OCI-LY1 (cell line): ENCODE measurements at regions not wholly inside any gene's neighbourhood (a gene's known extent, or its start where the extent isn't known, plus 50 kb on each side); places are given as distances from the start of the nearest gene placed in this dataset.

ENCODE experiments used
- H2AFZ ChIP-seq: fragments of 200-600 bp; sonication (generic), shearing (Covaris generic); 2 replicates; pipeline ENCODE4 v1.6.0; 2014; ENCODE audit warnings: antibody characterized with exemption, mild to moderate bottlenecking, low read length
- H3F3A ChIP-seq: fragments of 200-600 bp; sonication (generic), shearing (Covaris generic); 2 replicates; pipeline ENCODE4 v1.6.0; 2014; ENCODE audit warnings: mild to moderate bottlenecking, antibody characterized with exemption, low read length, moderate library complexity; ENCODE audit not compliant: insufficient read depth
- H3K27ac ChIP-seq: fragments of 200-600 bp; sonication (generic); 2 replicates; pipeline ENCODE4 v1.5.1; 2014; ENCODE audit warnings: low read length, mixed run types, mild to moderate bottlenecking, low read depth; ENCODE audit not compliant: poor library complexity, severe bottlenecking
- H3K27me3 ChIP-seq: fragments of 200-600 bp; sonication (generic); 2 replicates; pipeline ENCODE4 v1.6.0; 2014; ENCODE audit warnings: antibody characterized with exemption, mild to moderate bottlenecking, low read length, moderate library complexity; ENCODE audit not compliant: insufficient read depth
- H3K36me3 ChIP-seq: fragments of 200-600 bp; sonication (generic); 2 replicates; pipeline ENCODE4 v1.6.1; 2014; ENCODE audit warnings: mild to moderate bottlenecking, antibody characterized with exemption, low read length, moderate library complexity, mixed read lengths; ENCODE audit not compliant: insufficient read depth
- H3K4me1 ChIP-seq: fragments of 200-600 bp; sonication (generic); 2 replicates; pipeline ENCODE4 v1.5.1; 2014; ENCODE audit warnings: mild to moderate bottlenecking, low read length, moderate library complexity; ENCODE audit not compliant: insufficient read depth, severe bottlenecking
- H3K4me2 ChIP-seq: fragments of 200-600 bp; sonication (generic), shearing (Covaris generic); 2 replicates; pipeline ENCODE4 v1.6.1; 2014; ENCODE audit warnings: low read length
- H3K4me3 ChIP-seq: fragments of 200-600 bp; sonication (generic); 2 replicates; pipeline ENCODE4 v1.5.1; 2014; ENCODE audit warnings: low read length, low read depth, mild to moderate bottlenecking, mixed read lengths; ENCODE audit not compliant: poor library complexity, severe bottlenecking
- H3K79me2 ChIP-seq: fragments of 200-600 bp; shearing (Covaris generic); 2 replicates; pipeline ENCODE4 v1.6.1; 2016; ENCODE audit warnings: mixed run types, low read length, mixed read lengths; ENCODE audit not compliant: insufficient read depth
- H3K9ac ChIP-seq: fragments of 200-600 bp; sonication (generic), shearing (Covaris generic); 2 replicates; pipeline ENCODE4 v1.6.1; 2014; ENCODE audit warnings: mild to moderate bottlenecking, low read length, mixed read lengths
- H3K9me2 ChIP-seq: fragments of 200-600 bp; sonication (generic), shearing (Covaris generic); 2 replicates; pipeline ENCODE4 v1.6.1; 2014; ENCODE audit warnings: low read depth, mild to moderate bottlenecking, low read length, mixed read lengths
- H3K9me3 ChIP-seq: fragments of 200-600 bp; shearing (Covaris generic); 2 replicates; pipeline ENCODE4 v1.6.1; 2014; ENCODE audit warnings: low read length, mixed read lengths
- H4K20me1 ChIP-seq: fragments of 200-600 bp; sonication (generic), shearing (Covaris generic); 2 replicates; pipeline ENCODE4 v1.6.0; 2016; ENCODE audit warnings: mild to moderate bottlenecking, low read length; ENCODE audit not compliant: insufficient read depth
- EZH2 ChIP-seq: fragments of 200-600 bp; sonication (generic), shearing (Covaris generic); IDR thresholded peaks from 2 replicates; pipeline ENCODE4 v1.8.0; 2017; ENCODE audit warnings: borderline replicate concordance, mixed run types, mild to moderate bottlenecking, antibody characterized with exemption, low read length, moderate library complexity, mixed read lengths
- TF ChIP-seq, protein P1 (sequence below): fragments of 200-600 bp; sonication (generic), shearing (Covaris generic); IDR thresholded peaks from 2 replicates; pipeline ENCODE4 v1.5.1; 2017; ENCODE audit warnings: mild to moderate bottlenecking, antibody characterized with exemption, low read length, moderate library complexity, mixed read lengths

DNA sequence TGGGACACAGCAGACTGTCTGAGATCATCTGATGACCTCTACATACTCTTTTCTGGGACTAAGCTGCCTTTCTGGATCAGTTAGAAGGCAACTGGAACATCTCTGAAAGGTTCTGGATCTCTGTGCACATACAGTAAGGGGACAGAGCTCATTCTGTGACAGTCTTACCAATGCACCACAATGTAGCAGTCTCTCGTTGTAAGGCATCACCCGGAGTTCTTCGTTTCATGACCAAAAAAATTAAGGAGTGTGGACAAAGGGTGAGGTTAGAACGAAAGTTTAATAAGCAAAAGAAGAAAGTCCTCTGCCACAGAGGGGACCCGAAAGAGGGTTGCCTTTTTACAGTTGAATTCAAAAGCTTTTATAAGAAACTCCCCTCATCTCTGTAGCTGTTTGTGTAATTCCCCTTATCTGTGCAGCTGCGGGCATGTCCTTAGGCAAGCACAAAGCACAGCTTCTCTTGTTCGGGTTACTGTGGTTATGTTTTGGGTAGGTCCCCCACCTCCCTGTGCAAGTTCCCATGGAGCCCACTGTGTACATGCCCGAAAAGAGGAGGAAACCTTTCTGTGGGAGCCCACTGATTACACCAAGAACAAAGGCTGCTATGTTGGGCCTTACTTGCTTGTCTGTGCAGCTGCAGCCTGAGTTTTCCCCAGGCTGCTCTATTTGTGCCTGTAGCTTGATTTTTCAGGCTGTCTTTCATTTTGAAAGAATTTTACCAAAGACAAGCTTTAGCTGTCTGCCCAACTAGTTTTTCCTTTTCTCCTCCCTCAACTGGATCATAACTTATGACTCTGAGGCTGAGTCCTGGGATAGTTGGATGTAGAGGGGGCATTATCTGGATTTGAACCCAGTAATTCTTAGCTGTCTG is 53.1 kb upstream of the CACNA1E start:
- no peak overlapping the region for H3K4me3 ChIP-seq
- no peak overlapping the region for H3K4me2 ChIP-seq
- H3K9me3 ChIP-seq: no peaks in the 10 kb centered on the region
- no peaks in the 10 kb centered on the region for H3K27me3 ChIP-seq
- H2AFZ ChIP-seq: no peak overlapping the region
- TF ChIP-seq EZH2: no peak
- TF ChIP-seq, protein P1, sequence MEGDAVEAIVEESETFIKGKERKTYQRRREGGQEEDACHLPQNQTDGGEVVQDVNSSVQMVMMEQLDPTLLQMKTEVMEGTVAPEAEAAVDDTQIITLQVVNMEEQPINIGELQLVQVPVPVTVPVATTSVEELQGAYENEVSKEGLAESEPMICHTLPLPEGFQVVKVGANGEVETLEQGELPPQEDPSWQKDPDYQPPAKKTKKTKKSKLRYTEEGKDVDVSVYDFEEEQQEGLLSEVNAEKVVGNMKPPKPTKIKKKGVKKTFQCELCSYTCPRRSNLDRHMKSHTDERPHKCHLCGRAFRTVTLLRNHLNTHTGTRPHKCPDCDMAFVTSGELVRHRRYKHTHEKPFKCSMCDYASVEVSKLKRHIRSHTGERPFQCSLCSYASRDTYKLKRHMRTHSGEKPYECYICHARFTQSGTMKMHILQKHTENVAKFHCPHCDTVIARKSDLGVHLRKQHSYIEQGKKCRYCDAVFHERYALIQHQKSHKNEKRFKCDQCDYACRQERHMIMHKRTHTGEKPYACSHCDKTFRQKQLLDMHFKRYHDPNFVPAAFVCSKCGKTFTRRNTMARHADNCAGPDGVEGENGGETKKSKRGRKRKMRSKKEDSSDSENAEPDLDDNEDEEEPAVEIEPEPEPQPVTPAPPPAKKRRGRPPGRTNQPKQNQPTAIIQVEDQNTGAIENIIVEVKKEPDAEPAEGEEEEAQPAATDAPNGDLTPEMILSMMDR: no peak
- no peaks in the 10 kb centered on the region for H3K4me1 ChIP-seq
- H3K9ac ChIP-seq: no peak overlapping the region
- H3K36me3 ChIP-seq: no peaks in the 10 kb centered on the region
- H3F3A ChIP-seq: no peaks in the 10 kb centered on the region
- no peak overlapping the region for H3K27ac ChIP-seq
- no peaks in the 10 kb centered on the region for H4K20me1 ChIP-seq
- no peaks in the 10 kb centered on the region for H3K79me2 ChIP-seq
- H3K9me2 ChIP-seq: no peaks in the 10 kb centered on the region
